GM19351 (cell line): ENCODE measurements at regions not wholly inside any gene's neighbourhood (a gene's known extent, or its start where the extent isn't known, plus 50 kb on each side); places are given as distances from the start of the nearest gene placed in this dataset.
A peak's percentile ranks its signal among the peaks of the same experiment; 100 is the strongest.
"Not testable (repeated sequence)": the region's sequence is repeated elsewhere in the genome, so short reads cannot be mapped to it uniquely, and the experiment has no call there.

Source experiments
- ATAC-seq: cut with Tn5 transposase; IDR thresholded peaks from one replicate; pipeline ENCODE4 v1.9.1; 2021; ENCODE audit warnings: mild to moderate bottlenecking, moderate library complexity; ENCODE audit not compliant: unreplicated experiment

DNA sequence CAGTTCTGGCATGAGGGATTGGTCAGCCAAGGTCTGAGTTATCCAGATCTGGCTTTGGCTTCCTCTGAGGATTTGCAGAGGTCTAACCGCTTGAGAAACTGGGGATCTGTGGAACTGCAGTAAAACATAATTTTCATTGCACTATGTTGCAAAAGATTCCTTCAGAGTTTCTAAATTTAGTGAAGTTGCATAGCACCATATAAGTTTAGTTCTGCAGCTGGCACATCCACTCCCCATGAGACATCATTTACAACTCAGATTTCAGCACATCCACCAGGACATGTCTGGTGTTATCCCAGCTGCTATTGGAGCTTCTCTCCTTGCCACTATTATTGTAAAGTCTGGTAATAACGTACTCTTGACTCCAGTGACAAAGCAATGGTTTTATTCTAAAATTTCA, 181.5 kb downstream of the CWF19L2 start:
- no peak for ATAC-seq

DNA sequence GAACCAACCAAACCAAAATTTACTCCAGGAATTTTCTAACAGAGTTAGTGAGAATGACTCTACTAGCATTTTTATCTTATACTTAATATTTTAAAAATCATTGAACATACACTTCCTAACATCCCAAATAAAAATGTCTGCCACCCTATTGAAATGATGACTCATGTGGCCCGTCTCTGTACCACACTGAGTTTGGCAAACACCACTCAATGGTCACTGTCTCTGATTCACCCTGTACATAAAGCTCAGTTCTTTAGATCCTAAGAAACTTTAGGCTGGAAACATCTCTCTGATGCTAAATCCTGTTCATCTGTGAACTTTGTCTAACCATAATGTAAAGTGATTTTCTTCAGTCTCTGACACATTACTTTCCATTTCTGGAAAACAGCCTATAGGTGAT, 182.0 kb downstream of the CWF19L2 start:
- ATAC-seq = no peak

DNA sequence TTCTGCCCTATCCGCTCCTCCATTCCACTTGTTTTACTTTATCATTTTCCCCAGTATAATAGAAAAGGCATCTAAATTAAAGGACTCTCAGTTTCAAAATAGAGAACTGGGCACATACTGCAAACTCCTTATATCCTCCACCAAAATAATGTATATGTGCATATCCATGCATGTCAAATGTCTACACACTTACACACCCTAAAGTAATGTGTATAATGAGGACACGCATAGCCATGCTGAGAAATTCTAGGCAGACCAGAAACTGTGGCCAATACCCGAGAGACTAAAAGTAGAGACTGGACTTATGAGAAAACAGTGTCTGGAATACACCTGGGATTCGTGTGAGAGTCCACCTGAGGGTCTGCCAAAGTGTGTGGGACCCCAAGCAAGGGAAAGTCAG, 183.5 kb downstream of the CWF19L2 start:
- ATAC-seq = no peak

DNA sequence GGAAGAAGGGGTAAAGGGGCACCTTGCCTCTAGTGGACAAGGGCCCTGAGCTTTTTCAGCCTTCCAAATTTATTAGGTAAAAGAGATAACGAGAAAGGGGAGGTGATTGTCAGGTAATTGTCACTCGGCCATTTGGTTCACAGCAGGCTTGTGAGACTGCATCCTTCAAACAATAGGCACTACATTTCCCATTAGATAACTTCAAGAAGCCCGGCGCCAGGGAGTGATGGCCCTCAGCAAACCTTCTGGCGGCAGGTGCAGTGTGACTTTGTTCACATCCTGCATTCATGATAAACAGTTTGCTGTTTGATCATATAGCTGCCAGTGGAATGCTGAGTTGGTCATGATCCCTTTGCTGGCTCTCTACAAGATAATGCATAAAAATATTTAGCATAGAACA, 185.1 kb downstream of the CWF19L2 start:
- no peak for ATAC-seq

DNA sequence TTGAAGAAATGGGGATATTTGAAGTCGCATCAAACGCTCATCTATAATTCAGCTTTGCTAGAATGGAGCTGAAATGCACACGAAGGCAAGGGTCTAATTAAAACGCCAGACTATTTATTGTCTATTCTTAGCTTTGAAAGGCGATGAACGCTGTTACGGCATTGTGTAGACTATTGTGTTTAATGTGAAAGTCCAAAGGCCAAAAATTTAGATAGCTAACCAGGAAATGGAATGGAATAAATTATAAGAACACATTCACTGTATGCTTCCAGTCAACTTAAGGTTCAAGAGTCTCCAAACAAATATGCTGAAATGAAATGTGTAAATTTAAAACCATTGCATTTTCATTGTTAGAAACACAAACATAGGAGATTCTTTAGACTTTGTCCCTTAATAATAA, 186.2 kb downstream of the CWF19L2 start:
- no peak for ATAC-seq

DNA sequence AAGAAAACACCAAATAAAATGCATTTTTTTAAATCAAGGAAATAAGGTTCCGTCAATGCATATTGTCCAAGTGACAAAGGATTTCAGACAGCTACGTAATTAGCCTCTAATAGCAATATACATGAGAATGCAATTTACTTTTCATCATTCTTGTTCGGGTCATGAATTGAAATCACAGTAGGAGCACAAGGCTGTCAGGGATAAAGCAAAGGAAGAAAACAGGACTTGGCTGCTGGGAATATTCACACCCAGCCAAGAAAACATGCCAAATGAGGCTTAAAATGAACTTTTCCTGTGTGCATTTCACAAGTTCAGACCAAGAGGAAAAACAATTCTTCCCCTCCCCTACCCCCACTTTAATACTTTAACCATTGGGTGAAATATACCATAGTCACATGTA, 188.6 kb downstream of the CWF19L2 start:
- no peak for ATAC-seq

DNA sequence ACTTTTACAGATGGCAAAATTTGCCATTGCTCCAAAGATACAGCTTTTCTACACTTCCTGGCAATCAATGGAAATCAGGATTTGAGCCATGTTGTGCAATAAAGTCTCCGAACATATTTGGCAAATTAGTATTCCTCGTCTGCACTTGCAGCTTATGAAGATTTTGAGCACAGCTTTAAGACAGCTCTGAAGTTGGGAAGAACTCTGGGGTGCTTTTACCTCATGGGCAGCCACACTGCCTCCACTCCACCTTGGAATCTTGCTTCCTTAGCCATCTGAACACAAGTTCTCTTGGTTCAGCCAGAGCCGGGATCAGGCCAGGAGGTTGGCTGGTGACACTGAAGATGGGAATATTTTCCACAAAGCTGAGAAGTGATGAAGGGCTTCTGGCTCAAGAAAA, 191.2 kb downstream of the CWF19L2 start:
- ATAC-seq = no peak

DNA sequence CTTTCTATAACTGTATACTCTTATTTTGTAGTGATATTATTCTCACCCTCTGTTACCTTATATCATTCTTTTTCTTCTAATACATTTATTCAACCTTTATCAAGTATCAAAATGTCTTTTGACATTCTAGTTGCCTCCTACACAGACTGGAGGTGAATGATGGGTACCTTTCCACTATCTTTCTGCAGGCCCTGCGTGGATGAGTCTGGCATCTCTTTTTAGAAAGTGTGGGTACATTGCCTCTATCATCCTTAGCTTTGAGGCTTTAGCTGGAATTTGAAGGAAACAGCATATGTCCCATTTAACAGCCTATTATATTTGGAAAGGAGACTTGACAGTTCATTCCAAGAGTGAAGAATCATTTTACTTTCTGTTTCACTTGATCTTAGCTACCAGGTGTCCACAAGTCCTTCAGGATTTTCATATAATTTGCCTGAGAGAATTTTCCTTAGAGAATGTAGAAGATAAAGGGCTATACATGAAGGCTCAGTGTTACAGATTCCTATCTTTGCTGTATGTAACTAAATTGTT, 192.0 kb downstream of the CWF19L2 start:
- no peak for ATAC-seq

DNA sequence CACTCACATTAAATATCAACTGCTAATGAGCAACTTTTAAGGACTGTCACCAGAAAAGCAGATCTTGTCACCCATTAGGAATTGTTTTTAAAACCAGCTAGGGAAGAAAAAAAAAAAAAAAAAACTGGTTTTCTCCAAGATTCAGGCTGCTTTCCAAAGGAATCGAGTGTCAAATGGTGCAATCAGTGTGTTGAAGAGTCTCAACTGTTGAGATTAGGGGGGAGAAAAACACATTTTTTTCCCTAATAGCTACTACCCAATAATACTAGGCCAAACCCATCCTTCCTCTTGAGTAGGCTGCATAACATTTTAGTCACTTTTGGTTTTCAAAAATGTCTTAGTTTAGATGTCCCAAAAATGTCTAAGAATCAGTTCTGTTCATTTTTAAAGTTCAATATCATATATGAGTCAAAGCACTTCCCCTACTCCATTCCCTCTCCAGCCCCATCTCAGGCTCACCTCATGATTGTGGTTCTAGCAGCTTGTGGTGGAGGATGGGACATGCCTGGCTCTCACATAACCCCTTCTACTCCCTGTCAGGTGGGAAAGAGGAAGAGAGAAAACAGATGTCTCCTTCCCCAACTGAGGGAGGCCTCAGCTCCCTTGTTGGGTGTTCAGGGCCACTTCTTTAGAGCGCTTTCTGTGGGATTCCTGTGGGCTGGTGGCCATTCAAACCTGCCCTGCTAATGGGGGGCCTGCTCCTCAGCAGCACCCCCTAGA, 193.6 kb downstream of the CWF19L2 start:
- ATAC-seq = peak; percentile 59

DNA sequence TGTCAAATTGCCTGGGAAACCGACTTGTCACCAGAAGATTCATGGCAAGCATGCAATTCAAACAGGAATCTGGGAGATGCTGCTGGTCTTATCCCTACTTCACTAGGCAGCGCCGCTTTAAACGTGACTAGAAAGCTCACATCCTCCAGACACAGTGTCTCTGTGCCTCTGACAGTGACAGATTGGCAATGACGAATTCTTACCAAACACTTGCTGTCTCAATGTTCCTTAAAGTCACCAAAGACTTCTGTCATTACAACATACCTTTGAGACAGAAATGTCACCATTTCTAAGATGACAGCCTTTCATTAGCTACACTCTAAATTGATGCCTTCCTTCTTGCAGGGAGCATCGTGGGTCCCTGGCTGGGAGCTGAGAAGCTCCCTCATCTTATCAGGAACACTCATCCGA, 197.8 kb downstream of the CWF19L2 start:
- ATAC-seq = no peak

DNA sequence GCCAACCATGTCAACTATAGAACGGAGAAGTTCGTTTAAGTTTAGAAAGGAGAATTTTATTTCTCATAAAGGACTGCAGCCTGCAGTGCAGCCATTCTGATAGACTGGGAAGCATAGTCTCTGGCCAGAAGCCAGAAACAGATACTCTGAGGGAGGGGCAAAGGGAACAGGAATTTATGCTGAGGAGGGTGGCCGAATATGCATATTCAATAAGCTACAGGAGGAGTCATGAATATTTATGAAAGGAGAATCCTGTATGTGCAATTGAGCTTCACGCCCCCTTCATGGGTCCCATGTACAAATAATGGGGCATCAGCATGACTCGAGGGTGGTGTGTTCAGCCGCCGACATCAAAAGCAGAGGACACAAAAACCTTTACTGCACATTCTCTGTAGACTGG, 199.9 kb downstream of the CWF19L2 start:
- ATAC-seq = no peak

DNA sequence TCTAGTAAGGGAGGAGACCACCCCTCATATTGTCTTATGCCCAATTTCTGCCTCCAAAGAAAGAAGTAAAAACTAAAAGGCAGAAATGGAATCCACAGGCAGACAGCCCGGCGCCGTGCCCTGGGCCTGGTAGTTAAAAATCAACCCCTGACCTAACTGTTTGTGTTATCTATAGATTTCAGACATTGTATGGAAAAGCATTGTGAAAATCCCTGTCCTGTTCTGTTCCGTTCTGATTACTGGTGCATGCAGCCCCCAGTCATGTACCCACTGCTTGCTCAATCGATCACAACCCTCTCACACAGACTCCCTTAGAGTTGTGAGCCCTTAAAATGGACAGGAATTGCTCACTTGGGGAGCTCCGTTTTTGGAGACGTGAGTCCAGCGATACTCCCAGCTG, 204.0 kb downstream of the CWF19L2 start:
- not testable (repeated sequence) for ATAC-seq

DNA sequence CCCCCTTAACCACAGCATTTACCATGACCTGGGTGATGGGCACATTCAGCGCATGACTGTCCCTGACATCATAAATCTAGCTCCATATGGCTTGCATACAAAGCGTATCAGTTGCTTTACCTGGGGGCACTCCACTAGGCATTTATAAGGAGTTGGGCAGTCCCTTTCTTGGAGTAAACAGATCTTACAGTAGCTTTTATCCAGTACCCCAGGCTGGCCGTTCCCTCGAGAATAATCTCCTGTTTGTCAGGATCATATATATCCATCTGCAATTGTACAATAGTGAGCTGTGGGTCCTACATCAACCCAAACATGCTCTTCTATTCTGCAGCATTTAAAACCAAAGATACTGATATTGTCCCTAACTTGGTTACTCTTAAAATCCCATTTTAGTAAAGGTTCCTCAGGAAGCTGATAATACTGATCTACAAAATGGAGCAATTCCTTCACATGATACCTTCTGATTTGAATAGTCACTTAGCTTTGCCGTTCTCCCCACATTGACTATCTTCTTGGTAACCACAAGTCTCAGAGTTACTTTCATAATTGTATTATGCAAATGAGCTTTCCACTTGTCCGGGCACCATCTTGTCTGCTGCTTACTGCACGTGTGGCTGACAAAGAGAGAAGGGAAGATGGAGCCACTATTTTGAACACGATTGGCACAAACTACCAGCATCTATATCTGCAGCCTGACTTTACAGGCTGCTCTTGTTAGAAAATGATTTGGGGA, 205.0 kb downstream of the CWF19L2 start:
- peak; percentile 92 for ATAC-seq

DNA sequence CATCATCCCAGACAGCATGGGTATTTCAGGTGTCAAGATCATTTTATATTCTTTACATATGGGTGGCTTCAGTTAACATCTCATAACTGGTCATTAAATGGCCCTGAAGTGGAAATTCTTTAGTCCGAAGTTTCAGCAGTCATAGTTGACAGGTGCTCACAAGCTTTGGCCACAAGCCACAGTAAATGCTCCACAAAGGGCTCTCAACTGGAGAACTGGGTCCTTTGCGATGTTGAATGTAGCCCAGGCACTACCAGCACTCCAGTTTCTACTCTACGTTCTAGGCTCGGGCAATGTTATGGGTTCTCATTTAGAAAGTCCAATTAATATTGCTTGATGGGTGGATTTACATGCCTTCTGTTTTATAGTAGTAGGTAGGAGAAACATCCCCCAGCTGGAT, 206.3 kb downstream of the CWF19L2 start:
- ATAC-seq = no peak

DNA sequence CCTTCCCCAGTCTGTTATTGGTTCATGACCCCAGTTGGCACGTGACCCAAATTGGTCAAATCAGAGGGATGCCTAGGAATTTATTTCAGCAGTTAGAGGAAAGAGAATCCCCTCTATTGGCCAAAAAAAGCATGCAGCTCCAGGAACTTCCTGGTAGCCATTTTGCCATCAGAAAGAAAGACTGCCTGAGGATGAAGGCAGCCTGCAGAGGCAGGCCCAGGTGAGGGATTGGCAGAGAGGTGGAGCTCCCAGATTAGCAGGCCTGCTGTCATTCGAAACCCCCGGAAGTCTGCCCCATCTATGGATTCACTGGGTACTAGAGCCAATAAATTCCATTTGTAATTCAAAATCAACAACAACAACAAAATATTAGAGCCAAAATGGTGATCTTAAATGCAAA, 207.6 kb downstream of the CWF19L2 start:
- no peak for ATAC-seq

DNA sequence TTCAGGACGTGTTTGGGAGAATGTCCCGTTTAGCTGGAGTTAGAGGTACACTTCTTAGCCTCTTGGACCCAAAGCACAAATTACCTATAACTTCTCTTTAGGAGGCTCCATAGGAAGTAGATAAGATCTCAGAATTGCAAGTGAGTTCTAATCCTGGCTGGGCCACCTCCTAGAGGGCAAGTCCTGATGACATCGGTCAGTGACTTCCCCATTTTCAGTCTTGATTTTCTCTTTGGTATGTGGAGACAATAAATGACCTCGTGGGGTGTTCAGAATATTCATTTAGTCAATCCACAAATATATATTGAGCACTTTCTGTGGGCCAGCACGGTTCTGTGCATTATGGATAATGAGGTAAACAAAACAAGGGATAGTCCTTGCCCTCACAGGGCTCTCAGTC, 208.6 kb downstream of the CWF19L2 start:
- no peak for ATAC-seq

DNA sequence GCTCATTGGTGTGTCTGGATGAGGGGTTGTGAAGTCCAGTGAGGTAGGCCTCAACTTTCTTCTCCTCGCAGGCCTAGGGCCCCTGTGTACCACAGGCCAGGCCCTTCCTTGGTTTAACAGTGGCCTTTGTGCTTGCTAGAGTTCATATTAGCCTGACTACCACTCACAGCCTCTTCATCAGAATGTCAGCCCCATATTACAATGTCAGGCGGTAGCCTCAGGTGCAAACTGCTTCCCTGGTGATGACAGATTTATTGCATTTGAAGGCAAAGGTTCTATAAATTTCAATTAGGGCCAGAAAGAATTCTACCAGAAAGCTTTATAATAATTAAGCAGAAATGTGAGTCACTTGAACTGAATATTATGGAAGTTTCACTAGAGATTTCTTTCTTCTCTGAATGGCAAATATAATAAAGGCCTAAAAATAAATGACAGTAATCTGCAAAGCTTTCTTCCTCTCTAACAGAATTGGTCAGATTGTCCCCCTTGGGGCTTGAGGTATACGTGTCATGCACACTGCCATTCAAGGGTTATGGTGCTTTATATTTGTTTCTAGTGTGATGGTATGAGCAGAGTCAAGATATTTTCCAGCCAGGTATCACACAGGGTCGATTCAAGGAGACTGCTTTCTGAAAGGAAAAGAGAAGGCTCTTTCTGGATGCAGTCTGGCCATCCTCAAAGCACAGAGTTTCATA, 210.3 kb downstream of the CWF19L2 start:
- no peak for ATAC-seq

DNA sequence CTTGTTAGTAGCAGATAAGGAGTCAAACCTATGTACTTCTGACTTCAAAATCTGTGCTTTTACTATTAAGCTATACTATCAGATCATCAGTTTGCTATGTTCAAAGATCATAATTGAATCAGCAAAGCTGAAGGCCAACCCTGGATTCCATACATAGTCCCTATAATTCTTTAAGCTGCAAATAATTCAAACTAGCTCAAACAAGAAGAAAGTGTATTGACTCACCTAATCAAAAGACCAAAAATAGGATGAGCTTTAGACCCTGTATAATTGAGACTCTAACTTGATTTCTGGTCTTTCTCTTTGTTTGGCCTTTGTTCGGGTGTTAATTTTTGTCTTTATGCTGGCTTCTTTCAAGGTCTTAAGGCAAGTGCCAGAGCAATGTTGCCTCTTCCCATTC, 213.7 kb downstream of the CWF19L2 start:
- ATAC-seq = no peak

DNA sequence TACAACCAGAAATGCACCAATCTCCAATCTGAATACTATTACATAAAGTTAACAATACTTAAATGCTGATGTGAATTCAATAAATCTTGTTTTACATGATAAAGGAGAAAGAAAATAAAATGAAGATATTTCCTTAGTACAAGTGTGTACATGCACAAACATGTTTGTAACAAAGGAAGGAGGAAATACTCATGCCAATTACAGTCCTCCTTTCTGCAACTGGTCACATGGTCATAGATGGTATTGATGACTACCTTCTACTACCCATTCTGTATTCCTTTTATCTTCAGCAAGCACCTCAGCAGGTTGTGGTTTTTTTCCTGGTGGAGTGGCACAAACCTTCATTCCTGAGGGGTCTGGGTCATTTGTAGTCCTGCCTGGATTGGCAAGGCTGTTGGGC, 214.2 kb upstream of the GUCY1A2 start:
- ATAC-seq = no peak

DNA sequence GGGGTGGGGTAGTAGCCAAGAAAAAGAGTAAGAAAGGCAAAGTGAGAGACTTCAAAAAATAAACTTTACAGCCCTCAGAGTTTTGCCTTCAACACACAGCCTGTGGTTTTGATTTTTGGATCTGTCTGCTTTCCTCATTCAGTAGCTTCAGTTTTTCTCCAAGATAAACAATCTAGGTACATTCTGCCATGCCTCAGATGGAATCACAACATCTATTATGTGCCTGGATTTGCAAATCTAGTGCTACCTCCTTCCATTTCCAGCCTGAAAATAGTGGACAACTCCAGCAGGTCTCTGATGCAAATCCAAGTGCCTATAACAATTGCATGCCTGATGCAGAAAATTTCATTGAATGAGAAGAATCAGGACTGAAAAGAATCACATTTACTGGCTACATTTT, 206.6 kb upstream of the GUCY1A2 start:
- ATAC-seq = no peak

DNA sequence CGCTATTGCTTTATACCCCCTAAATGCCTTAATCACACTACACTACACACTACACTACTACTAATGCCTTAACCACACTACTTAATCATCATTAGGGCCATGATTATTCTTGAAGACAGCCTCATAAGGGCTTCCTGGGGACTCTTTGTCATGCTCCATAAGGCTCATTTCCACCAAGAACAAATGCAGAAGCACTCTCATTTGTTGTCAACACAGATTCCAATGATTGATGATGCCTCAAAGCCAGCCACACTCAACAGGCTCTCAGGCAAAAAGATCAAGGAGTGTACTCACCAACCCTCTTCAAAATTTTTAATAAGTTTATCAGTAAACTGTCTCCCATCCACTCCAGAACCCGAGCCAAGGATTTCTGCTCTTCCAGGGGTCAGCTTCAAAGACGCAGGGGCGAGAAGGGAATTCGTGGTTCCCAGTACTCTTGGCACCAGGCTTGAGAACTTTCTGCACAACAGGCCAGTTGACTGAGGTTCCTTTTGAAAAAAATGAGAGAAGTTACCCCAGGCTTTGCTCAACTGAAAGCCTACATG, 204.7 kb upstream of the GUCY1A2 start:
- no peak for ATAC-seq

DNA sequence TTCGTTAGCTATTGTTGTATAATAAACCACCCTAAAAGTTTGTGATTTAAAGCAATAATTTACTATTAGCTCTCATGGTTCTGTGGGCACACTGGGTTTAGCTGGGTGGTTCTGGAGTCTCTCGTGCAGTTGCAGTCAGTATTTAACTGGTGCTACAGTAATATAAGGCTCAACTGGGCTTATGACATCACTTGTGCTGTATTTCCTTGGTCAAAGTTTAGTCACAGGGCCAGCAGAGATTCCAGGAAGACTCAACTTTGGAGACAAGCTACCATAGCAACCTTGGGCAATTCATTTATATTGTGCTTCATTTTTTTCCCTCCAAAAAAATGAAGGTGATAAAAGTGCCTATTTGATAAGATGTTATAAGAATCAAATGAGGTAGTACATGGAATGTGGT, 204.2 kb upstream of the GUCY1A2 start:
- ATAC-seq = no peak
